K562 (cell line): ENCODE measurements at regions not wholly inside any gene's neighbourhood (a gene's known extent, or its start where the extent isn't known, plus 50 kb on each side); places are given as distances from the start of the nearest gene placed in this dataset.

Source experiments
- ATAC-seq: fragments of 200-7000 bp; cut with Tn5 transposase; 3 replicates; pipeline ENCODE4 v1.9.1; 2020; ENCODE audit warnings: moderate library complexity
- BruUV-seq: library from RNA; stranded (reverse); fragments of 400-500 nt; replicated peaks from 2 replicates; lab custom pipeline; 2021; lab: Mats Ljungman, UMichigan
- CTCF ChIA-PET: fragments of 300-600 bp; formaldehyde crosslinking; extraction: SDS; loops from one replicate; lab custom pipeline; 2021; ENCODE audit warnings: low intra/inter-chr PET ratio; lab: Yijun Ruan, JAX
- POLR2A ChIA-PET: fragments of 300-600, 350-650 bp; sonication (Branson Sonifier 250); formaldehyde crosslinking; extraction: SDS; loops from one replicate; lab custom pipeline; 2021; ENCODE audit warnings: antibody characterized with exemption, inconsistent platforms; lab: Yijun Ruan, JAX
- DNase-seq, 4 experiments: peaks; one replicate each; pipeline versions ENCODE4 v3.0.0 to v3.0.0-alpha.2; 2011 to 2018; ENCODE audit warnings: low spot score in 3 of 4, mixed read lengths in 3 of 4; ENCODE audit errors: extremely low read depth in 1 of 4
- FAIRE-seq: peaks from 2 replicates; lab custom pipeline; 2011; peaks lifted over from hg19 to GRCh38; lab: Jason Lieb, UNC
- H2AFZ ChIP-seq: 2 replicates; pipeline ENCODE4 v1.6.0; 2011; ENCODE audit warnings: low read depth, low read length, control low read depth, inconsistent platforms
- H3K27ac ChIP-seq: fragments of 200-600 bp; 3 replicates; pipeline ENCODE4 v1.8.0; 2011; ENCODE audit warnings: low read depth, mild to moderate bottlenecking, control low read depth, inconsistent platforms, low read length, moderate library complexity, mixed read lengths; ENCODE audit errors: extremely low read depth
- H3K27me3 ChIP-seq, 2 experiments: fragments of 300-600 bp in 1 of 2; 2 replicates in 1 of 2; 3 replicates in 1 of 2; pipeline versions ENCODE4 v1.6.0 to v1.8.0; 2011; ENCODE audit warnings: inconsistent platforms in 2 of 2, low read length in 2 of 2, mild to moderate bottlenecking in 1 of 2, mixed read lengths in 1 of 2, moderate library complexity in 1 of 2; ENCODE audit not compliant: control insufficient read depth in 2 of 2, insufficient read depth in 2 of 2
- H3K36me3 ChIP-seq: fragments of 300-600 bp; 3 replicates; pipeline ENCODE4 v1.8.0; 2011; ENCODE audit warnings: mild to moderate bottlenecking, low read length, inconsistent platforms; ENCODE audit not compliant: control insufficient read depth, insufficient read depth
- H3K4me1 ChIP-seq, 2 experiments: fragments of 200-600 bp in 1 of 2; replicated peaks in 1 of 2; 2 replicates in 1 of 2; 3 replicates in 1 of 2; pipeline versions ENCODE4 v1.5.1 to v1.8.0; 2011; ENCODE audit warnings: inconsistent platforms in 2 of 2, low read length in 2 of 2, mild to moderate bottlenecking in 1 of 2, mixed read lengths in 1 of 2, moderate library complexity in 1 of 2; ENCODE audit not compliant: control insufficient read depth in 2 of 2, insufficient read depth in 2 of 2
- H3K4me2 ChIP-seq: 2 replicates; pipeline ENCODE4 v1.6.1; 2011; ENCODE audit warnings: low read length, control low read depth, inconsistent platforms, mixed read lengths; ENCODE audit not compliant: insufficient read depth
- H3K4me3 ChIP-seq: fragments of 200-600 bp; sonication (generic), shearing (Covaris generic); 2 replicates; pipeline ENCODE4 v1.5.1; 2016; ENCODE audit warnings: control low read depth, inconsistent platforms
- H3K79me2 ChIP-seq: fragments of 200-600 bp; 3 replicates; pipeline ENCODE4 v1.8.0; 2011; ENCODE audit warnings: low read length, inconsistent platforms; ENCODE audit not compliant: control insufficient read depth, insufficient read depth
- H3K9ac ChIP-seq, 2 experiments: 2 replicates each; pipeline versions ENCODE4 v1.6.0 to v1.6.1; 2011; ENCODE audit warnings: low read depth in 2 of 2, low read length in 2 of 2, control low read depth in 1 of 2, inconsistent platforms in 1 of 2, mild to moderate bottlenecking in 1 of 2, mixed read lengths in 1 of 2; ENCODE audit not compliant: insufficient read depth in 1 of 2
- H3K9me1 ChIP-seq: one replicate; pipeline ENCODE4 v1.6.0; 2011; ENCODE audit warnings: inconsistent platforms, mild to moderate bottlenecking, low read length, moderate library complexity; ENCODE audit not compliant: control insufficient read depth, insufficient read depth
- H3K9me3 ChIP-seq: replicated peaks from 2 replicates; pipeline ENCODE4 v1.5.1; 2011; ENCODE audit warnings: low read depth, low read length, inconsistent platforms; ENCODE audit not compliant: control insufficient read depth, insufficient read depth
- H4K20me1 ChIP-seq: replicated peaks from 2 replicates; pipeline ENCODE4 v1.6.1; 2011; ENCODE audit warnings: low read length, inconsistent platforms, mixed read lengths; ENCODE audit not compliant: control insufficient read depth, insufficient read depth
- C11orf30 ChIP-seq: fragments of 450-650 bp; IDR thresholded peaks from 2 replicates; pipeline ENCODE4 v1.6.1; 2016; ENCODE audit warnings: low read depth, mild to moderate bottlenecking
- E2F3 ChIP-seq: fragments of 250-450 bp; sonication (Bioruptor Pico); IDR thresholded peaks from 2 replicates; pipeline ENCODE4 v1.4.0; 2020; ENCODE audit warnings: mild to moderate bottlenecking
- ETV5 ChIP-seq: sonication (generic); formaldehyde crosslinking; IDR thresholded peaks from 2 replicates; pipeline ENCODE4 v1.4.0; 2020; ENCODE audit warnings: low read depth, mild to moderate bottlenecking, missing genetic modification reagents
- FOS ChIP-seq: IDR thresholded peaks from 3 replicates; pipeline ENCODE4 v1.6.1; 2011; ENCODE audit not compliant: insufficient read length; ENCODE audit errors: extremely low read depth
- FOXJ3 ChIP-seq: sonication (generic); formaldehyde crosslinking; IDR thresholded peaks from 2 replicates; pipeline ENCODE4 v1.4.0; 2020; ENCODE audit warnings: mild to moderate bottlenecking, missing genetic modification reagents
- MAFG ChIP-seq: fragments of 450-650 bp; conservative IDR thresholded peaks from 2 replicates; pipeline ENCODE4 v1.6.1; 2016; ENCODE audit warnings: missing genetic modification characterization, missing compliant biosample characterization
- MED1 ChIP-seq: sonication (generic); formaldehyde crosslinking; IDR thresholded peaks from 2 replicates; pipeline ENCODE4 v1.8.1; 2023; ENCODE audit warnings: missing genetic modification reagents, borderline replicate concordance
- NR4A1 ChIP-seq, 2 experiments: fragments of 250-450 bp in 1 of 2; fragments of 450-650 bp in 1 of 2; sonication (Bioruptor Pico) in 1 of 2; IDR thresholded peaks; 2 replicates each; pipeline versions ENCODE4 v1.4.0 to v1.6.1; 2016 to 2020; ENCODE audit warnings: mild to moderate bottlenecking in 2 of 2, missing compliant biosample characterization in 1 of 2, missing genetic modification characterization in 1 of 2, moderate library complexity in 1 of 2
- POLR2B ChIP-seq: fragments of 450-650 bp; IDR thresholded peaks from 2 replicates; pipeline ENCODE4 v1.6.1; 2018; ENCODE audit warnings: low read depth; ENCODE audit not compliant: partially characterized antibody
- POLR3G ChIP-seq: IDR thresholded peaks from 2 replicates; pipeline ENCODE4 v1.6.1; 2011; ENCODE audit not compliant: insufficient read length, insufficient replicate concordance; ENCODE audit errors: extremely low read depth
- SIN3A ChIP-seq, 2 experiments: fragments of 150-350 bp in 1 of 2; IDR thresholded peaks; 2 replicates each; pipeline ENCODE4 v1.6.1; 2011 to 2016; ENCODE audit warnings: borderline replicate concordance in 2 of 2, low read depth in 2 of 2, low read length in 2 of 2, mild to moderate bottlenecking in 2 of 2, moderate library complexity in 2 of 2; ENCODE audit not compliant: control insufficient read depth in 1 of 2
- TFAM ChIP-seq: fragments of 250-450 bp; sonication (Bioruptor Pico); conservative IDR thresholded peaks from 2 replicates; pipeline ENCODE4 v1.5.0; 2021; ENCODE audit warnings: mild to moderate bottlenecking, moderate library complexity
- YBX1 ChIP-seq: fragments of 450-650 bp; IDR thresholded peaks from 2 replicates; pipeline ENCODE4 v1.7.1; 2016; ENCODE audit warnings: mild to moderate bottlenecking
- ZNF316 ChIP-seq: fragments of 450-650 bp; IDR thresholded peaks from 2 replicates; pipeline ENCODE4 v1.6.1; 2016
- ZNF830 ChIP-seq: fragments of 250-450 bp; sonication (Bioruptor Pico); IDR thresholded peaks from 2 replicates; pipeline ENCODE4 v1.5.0; 2021; ENCODE audit warnings: mild to moderate bottlenecking
- in situ Hi-C: fragments of 300-500 bp; cut with MboI; formaldehyde crosslinking; loops from 4 replicates; pipeline ENCODE4 v1.15.0; 2018; ENCODE audit warnings: inconsistent platforms, mixed read lengths
- intact Hi-C: fragments of 100-400 bp; cut with micrococcal nuclease; formaldehyde crosslinking; loops from 2 replicates; pipeline ENCODE4 v1.14.2; 2022
- TF ChIP-seq, protein P1 (sequence below): sonication (generic); formaldehyde crosslinking; IDR thresholded peaks from 2 replicates; pipeline ENCODE4 v1.8.1; 2022; ENCODE audit warnings: missing genetic modification reagents
- TF ChIP-seq, protein P2 (sequence below): sonication (generic); formaldehyde crosslinking; IDR thresholded peaks from 2 replicates; pipeline ENCODE4 v1.8.0; 2022; ENCODE audit warnings: mild to moderate bottlenecking, missing genetic modification reagents

DNA sequence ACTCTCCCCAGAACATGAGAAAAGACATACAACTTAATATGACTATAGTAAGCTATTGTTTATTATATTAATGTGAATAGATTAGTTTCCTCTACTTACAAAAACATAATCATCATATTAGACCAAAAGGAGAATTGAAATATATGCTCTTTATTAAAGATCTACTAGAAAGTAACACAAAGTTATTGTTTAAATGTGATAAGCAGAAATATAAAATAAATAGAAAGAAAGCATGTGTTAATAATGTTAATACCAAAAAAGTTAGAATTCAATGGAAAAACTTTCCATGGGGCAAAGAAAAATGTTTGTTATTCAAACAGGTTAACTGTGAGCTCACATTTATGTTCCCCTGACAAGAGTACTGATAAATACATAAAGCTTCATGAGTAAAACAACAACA is 421.4 kb upstream of the UBE2E3 start:
- Histone ChIP-seq H3K4me3 (no peak overlapping the region), H3K79me2 (no peaks in the 10 kb centered on the region), H3K9me3 (no peaks in the 10 kb centered on the region), H3K4me2 (no peak overlapping the region), H3K4me1 (no peaks in the 10 kb centered on the region), H2AFZ (no peak overlapping the region), H4K20me1 (no peaks in the 10 kb centered on the region), H3K9ac (no peak overlapping the region), H3K9me1 (no peaks in the 10 kb centered on the region), H3K36me3 (no peaks in the 10 kb centered on the region), H3K27me3 (no peaks in the 10 kb centered on the region), H3K27ac (no peak overlapping the region)
- intact Hi-C loops (no loop called here), in situ Hi-C loops (no loop called here)
- ATAC-seq = no peak
- CTCF ChIA-PET = no interaction called here
- no peak for DNase-seq
- no TSS peak for BruUV-seq
- POLR2A ChIA-PET = no interaction called here
- TF ChIP-seq, protein P1, sequence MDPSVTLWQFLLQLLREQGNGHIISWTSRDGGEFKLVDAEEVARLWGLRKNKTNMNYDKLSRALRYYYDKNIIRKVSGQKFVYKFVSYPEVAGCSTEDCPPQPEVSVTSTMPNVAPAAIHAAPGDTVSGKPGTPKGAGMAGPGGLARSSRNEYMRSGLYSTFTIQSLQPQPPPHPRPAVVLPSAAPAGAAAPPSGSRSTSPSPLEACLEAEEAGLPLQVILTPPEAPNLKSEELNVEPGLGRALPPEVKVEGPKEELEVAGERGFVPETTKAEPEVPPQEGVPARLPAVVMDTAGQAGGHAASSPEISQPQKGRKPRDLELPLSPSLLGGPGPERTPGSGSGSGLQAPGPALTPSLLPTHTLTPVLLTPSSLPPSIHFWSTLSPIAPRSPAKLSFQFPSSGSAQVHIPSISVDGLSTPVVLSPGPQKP (CRISPR knock-in tag) = no peak
- TF ChIP-seq FOXJ3 (CRISPR knock-in tag) (no peak), MED1 (CRISPR knock-in tag) (no peak), YBX1 (no peak), FOS (no peak), ZNF830 (no peak), ZNF316 (peak; percentile 82), POLR3G (no peak), NR4A1 (CRISPR knock-in tag; IDR thresholded peaks at IDR 0.05) (no peak), NR4A1 (tag; IDR thresholded peaks at IDR 0.05) (no peak), C11orf30 (peak; percentile 57; the same call in 1 of the 2 replicates), TFAM (CRISPR knock-in tag) (no peak), ETV5 (no peak), E2F3 (no peak), MAFG (tag) (peak; percentile 49), POLR2B (no peak), SIN3A (IDR thresholded peaks at IDR 0.05; ENCODE audit: borderline replicate concordance in 2 of 2, control insufficient read depth in 1 of 2, low read depth in 2 of 2, low read length in 2 of 2) (no peak)
- TF ChIP-seq, protein P2, sequence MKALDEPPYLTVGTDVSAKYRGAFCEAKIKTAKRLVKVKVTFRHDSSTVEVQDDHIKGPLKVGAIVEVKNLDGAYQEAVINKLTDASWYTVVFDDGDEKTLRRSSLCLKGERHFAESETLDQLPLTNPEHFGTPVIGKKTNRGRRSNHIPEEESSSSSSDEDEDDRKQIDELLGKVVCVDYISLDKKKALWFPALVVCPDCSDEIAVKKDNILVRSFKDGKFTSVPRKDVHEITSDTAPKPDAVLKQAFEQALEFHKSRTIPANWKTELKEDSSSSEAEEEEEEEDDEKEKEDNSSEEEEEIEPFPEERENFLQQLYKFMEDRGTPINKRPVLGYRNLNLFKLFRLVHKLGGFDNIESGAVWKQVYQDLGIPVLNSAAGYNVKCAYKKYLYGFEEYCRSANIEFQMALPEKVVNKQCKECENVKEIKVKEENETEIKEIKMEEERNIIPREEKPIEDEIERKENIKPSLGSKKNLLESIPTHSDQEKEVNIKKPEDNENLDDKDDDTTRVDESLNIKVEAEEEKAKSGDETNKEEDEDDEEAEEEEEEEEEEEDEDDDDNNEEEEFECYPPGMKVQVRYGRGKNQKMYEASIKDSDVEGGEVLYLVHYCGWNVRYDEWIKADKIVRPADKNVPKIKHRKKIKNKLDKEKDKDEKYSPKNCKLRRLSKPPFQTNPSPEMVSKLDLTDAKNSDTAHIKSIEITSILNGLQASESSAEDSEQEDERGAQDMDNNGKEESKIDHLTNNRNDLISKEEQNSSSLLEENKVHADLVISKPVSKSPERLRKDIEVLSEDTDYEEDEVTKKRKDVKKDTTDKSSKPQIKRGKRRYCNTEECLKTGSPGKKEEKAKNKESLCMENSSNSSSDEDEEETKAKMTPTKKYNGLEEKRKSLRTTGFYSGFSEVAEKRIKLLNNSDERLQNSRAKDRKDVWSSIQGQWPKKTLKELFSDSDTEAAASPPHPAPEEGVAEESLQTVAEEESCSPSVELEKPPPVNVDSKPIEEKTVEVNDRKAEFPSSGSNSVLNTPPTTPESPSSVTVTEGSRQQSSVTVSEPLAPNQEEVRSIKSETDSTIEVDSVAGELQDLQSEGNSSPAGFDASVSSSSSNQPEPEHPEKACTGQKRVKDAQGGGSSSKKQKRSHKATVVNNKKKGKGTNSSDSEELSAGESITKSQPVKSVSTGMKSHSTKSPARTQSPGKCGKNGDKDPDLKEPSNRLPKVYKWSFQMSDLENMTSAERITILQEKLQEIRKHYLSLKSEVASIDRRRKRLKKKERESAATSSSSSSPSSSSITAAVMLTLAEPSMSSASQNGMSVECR (CRISPR knock-in tag) = no peak
- FAIRE-seq = no peak
